GM20431 (cell line): ENCODE measurements at regions not wholly inside any gene's neighbourhood (a gene's known extent, or its start where the extent isn't known, plus 50 kb on each side); places are given as distances from the start of the nearest gene placed in this dataset.

Experiments
- in situ Hi-C: fragments of 300-500 bp; cut with MseI, MboI; formaldehyde crosslinking; loops from one replicate; pipeline ENCODE4 v1.15.0; 2020; ENCODE audit warnings: low sequenced_read_pairs; ENCODE audit not compliant: unreplicated experiment

DNA sequence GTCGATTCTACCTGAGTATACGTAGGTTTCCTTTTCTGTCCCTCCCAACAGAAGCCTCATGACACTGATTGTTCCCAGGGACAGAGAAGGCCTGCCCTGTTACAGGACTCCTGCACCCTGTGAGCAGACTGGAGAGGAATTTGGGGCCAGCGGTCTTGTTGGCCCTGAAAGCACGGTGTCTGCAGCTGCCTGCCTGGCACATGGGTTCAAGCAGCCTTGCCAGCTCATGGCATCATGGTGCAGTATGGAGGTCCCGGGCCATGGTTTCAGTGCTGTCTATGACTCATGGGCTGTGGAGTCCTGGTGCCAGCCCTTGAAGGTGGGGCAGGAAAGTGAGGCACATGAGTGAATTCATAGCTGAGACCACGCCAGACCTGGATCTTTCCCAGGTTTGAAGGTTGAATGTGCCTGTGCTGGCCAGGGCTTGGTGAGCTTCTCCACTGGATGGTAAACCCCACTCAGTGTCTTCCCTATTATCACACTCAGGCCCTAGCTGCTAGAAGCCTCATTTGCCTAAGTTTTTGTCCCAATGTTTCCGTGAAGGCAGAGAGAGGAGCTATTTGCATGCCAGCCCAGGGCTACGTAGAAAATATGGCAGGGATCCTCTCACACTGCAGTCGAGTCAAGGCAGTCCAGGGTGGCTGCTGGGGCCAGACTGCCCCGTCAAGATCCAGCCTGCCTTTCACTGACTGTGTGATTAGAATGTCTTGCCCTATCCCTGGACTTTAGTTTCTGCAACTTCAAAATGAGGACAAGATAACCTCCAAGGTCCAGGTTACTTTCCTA, 277.2 kb upstream of the CCL2 start:
- in situ Hi-C loops: no loop called here

DNA sequence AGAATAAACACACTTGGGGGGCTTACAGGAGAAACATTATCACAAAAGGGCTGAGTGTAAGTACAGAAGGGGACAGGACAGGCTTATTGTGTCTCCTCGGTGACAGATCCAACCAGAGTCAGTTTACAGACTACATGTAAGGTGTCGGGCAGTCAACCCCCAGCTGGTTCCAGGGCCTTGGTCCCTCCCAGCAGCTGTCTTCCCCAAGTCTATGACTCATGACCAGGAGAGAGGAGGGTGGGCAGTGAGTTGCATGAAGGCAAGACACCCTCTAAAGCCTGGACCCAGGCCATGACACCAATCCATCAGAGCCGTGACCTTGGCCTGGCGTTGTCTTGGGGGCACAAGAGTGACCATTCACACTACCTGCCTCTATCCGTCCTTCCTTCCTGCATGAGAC, 276.2 kb upstream of the CCL2 start:
- in situ Hi-C loops: no loop called here

DNA sequence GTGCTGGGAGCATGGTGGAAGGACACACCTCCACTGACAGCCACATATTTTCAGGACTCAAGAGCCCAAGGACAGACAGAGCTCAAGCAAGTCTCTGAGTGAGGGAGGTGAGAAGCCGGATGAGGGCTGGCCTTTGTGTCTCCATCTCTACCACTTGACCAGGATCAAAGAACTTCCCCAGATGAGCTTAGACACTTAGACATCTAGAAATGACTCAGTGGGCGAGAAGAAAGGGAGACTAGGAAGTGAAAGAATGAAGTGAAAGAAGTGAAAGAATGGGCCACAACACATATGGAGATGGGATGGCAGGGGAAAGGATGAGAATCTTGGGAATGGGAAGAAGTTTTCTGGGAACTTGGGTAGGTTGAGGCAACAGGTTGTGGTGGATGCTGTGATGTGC, 274.9 kb upstream of the CCL2 start:
- in situ Hi-C loops: no loop called here

DNA sequence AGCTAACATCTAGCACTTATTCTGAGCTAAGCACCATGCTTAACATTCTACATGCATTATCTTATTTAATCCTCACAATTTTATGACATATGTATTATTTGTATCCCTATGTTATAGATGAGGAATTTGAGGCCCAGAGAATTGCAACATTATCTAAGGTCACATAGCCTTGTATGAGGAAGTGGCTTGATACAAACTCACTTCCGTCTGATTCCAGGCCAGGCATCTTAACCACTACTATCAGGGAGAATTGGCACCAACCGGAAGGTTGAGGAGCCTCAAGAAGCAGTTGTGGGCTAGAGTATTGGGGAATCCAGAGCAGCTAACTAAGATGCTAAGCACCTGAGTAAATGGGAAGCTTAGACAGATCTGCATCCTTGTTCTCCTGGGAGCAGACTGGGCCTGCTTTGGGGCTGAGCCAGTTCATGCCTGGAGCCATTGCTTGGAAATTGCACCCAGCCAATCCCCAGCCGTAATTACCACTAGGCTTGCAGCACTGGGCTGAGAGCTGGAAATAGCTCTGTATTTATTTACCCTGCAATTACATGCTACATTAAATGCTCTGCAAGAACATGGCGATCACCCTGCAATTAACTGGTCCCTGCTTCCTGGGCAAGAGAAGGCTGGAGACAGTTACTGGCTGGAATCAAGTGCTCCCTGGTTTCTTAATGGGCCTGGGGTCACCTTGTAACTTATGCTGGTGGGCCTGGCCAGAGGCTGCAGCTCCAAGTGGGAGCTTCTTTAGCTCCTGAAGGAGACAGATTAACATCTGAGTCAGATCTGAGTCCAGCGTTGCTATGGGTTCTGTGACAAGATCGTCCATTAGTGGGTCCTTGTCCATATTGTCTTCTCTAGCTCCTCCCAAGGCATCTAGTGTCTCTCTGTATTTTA, 273.1 kb upstream of the CCL2 start:
- in situ Hi-C loops: no loop called here

DNA sequence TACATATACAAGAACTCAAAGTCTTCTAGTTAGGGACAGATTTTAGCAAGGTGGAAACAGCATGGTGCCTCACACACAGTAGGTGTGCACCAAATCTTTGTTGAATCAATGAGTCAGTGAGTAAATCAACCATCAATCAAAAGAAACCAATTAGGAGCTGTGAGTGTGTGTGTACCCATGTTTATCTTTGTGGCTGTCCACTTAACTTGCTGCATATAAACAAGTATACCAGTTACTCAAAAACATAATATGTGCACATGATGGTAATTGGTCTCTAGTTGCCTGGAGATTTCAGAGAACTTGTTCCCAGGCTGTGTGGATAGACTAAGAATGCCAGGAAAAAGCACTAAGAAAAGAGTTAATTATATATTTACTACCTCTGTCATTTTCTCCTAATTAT, 272.2 kb upstream of the CCL2 start:
- in situ Hi-C loops: no loop called here

DNA sequence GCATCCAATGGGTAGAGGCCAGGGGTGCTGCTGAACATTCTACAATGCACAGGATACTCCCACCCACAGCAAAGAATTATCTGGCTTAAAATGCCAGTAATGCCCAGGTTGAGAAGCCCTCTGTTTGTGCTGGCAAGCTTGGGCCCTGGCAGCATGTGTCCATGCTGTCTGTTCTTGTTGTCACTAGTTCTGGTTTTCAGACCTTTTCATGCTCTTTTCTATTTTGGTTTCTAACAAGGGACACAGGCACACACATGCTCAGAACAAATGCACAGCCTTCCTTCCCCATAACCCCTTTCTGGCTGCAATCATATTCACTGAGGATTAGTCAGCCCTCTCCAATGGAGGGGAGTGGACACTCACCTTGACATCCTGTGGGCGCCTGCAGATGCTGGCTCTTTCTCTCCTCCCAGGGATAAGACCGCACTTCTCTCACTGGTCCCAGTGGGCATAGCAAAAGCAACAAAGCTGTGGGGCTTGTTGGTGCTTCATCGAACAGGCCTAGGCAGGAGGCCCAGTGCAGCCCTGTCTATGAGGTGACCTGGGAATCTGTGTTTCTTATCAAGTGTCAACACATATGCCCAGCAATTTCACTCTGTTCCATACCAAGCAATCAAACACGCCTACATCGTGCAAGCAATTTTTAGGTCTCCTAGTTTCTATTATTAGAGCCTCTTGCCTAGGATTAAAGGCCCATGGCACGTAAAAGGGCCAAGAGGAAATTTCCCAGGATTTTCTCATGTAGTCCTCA, 271.1 kb upstream of the CCL2 start:
- in situ Hi-C loops: no loop called here

DNA sequence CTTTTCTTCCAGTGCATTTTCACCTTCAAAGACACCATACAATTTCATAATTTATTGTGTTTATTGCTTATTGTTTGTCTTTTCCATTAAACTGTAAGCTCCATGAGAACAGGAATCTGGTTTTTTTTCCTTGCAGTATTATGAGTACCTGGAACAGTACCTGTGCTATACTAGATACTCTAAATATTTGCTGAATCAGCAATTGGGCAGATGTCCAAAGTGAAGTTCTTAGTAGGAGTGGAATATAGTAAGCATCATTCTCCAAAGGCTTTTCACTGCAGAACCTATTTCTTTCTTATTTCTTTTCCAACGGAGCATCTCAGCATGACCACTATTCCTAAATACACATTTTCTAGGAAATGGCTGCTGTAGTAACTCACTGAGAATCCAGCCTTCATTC, 269.0 kb upstream of the CCL2 start:
- in situ Hi-C loops: no loop called here

DNA sequence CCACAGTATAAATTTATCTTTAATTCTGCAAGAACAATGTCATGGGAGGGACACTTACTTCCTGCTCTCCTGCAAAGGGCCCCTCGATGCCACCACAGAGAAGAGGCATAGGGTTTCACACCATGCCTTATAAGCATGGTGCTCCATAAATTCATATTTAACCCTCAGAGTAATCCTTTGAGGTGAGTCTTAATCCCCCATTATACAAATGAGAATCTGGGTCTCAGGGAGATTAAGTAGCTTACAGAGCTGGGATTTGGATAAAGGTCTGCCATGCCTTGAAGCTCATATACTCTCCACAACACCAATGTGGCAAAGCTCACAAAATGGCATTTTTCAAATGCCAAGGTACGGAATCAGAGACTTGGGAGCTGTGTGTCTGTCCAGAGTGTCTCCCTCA, 268.5 kb upstream of the CCL2 start:
- in situ Hi-C loops: no loop called here

DNA sequence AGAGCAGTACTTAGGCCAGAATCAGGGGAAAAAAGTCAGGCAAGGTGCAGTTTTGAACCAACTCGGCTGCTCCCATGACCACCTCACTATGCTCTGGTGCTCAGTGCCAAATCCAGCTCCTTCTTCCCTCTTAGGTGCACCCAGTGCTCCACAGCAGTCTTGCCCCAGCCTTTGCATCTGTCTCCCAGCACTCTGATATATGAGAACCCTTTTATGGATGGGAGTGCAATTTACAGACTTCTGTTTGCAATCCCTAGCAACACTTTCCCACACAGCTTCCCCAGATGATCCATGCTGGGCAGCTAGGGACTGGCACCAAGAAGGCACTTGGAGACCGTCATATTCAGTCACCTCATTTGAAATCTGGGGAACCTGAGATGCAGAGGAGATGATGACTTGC, 267.9 kb upstream of the CCL2 start:
- in situ Hi-C loops: no loop called here

DNA sequence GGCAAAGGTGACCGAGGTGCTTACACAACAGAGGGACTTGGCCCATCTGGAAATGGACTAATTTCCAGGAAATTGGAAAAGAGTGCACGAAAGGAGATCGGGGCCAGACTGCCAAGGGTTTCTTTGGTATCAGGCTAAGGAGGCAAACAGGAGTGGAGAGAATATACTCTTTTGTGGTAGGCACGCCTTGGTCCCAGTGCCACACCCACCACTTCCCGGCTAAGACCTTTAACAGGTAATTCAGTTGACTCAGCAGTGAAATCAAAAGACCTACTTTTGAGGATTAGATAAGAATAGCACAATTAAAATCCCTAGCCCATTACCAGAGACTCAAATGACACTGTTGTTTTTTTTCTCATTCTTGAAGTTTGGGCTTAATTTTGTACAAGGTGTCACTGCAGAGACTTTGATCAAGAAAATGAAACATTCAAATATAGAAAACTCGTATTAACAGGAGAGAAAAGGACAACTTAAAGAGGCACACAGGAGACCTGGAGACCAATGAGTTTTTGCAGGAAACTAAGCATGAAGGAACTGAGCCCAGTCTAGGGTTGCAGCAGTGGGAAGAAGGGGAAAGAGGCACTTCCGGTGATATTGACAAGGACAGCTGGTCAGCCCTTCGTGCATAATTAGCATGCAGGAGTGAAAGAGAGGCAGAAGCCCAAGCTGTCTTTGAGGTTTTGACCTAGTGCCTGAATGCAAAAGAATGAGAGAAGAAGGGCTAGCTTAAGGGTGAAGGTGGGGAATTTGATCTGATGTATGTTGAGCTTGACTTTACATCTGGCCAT, 265.5 kb upstream of the CCL2 start:
- in situ Hi-C loops: no loop called here

DNA sequence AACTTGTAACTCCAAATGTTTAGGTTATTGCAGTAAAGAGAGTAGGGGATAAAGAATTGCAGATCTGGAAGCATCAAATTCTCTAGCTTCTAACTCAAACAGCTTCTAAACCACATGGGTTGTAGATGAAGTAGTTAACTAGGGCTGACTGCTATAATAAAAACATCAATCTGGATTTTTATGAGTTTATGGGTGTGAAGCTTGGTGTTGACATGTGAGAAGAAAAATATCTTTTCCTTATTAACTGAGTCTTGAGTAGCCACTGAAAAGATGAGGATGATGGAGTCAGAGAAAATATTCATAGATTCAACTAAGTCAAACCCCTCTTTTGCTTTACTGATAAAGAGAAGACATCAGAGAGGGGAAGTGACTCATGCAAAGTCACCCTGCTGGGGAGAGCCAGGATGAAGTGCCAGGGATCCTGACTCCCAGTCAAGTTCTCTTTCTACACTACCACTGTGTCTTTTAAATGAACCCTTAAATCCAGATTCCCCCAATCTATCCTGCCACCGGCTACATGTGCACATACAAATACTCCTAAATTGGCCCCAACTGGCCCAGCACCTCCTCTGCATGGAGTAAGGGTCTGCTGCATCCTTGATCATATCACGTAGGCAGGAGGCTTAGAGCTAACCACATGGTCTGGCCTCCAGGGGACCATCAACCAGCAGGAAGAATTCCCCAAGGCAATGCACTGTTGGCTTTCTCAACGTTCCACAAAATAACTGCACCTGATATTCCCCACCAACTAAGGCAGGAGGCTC, 264.0 kb upstream of the CCL2 start:
- in situ Hi-C loops: no loop called here

DNA sequence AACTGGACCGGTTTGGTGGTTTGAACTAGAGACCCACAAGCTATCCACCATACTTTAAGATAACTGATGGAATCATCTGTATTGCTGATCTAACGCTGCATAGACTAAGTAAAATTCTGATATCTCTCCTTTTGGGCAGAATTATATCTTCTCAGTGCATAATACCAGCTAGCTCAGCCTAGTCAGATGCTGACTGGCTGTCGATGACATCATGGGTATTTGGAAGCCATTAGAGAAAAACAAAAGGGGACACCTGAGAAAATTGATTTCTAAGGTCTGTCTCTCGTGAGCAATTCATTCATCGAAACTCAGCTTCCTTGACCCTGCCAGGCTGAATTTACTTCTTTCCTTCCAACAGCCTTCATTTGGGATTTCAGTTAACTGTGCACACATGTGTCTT, 263.0 kb upstream of the CCL2 start:
- in situ Hi-C loops: no loop called here

DNA sequence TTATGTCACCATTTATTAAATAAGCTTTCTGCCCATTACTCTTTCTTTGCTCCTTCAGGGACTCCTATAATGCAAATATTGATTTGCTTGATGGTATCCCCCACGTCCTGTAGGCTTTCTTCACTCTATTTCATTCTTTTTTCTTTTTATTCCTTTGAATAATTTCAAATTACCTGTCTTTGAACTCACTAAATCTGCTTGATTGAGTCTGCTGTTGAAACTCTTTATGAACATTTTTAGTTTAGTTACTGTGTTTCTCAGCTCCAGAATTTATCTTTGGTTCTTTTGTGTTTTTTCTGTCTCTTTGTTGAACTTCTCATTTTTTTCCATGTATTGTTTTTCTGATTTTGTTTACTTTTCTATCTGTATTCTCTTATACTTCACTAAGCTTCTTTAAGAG, 254.4 kb upstream of the CCL2 start:
- in situ Hi-C loops: no loop called here

DNA sequence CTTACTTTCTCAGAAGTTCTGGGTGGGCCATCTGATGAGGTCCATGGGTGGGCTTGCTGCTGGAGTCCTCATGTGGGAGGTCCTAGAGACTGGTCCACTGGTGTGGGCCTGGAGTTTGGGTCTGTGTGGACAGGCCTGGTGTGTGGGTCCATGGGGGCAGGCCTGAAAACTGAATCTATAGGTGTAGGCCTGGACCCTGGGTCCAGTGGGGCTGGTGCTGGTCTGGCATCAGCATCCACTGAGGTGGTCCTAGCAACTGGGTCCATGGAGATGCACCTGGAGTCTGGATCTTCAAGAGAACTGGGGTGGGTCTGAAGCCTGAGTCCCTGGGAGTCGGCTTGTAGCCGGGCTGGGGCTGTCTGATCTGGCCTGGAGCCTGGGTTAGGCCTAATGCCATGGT, 253.8 kb upstream of the CCL2 start:
- in situ Hi-C loops: no loop called here

DNA sequence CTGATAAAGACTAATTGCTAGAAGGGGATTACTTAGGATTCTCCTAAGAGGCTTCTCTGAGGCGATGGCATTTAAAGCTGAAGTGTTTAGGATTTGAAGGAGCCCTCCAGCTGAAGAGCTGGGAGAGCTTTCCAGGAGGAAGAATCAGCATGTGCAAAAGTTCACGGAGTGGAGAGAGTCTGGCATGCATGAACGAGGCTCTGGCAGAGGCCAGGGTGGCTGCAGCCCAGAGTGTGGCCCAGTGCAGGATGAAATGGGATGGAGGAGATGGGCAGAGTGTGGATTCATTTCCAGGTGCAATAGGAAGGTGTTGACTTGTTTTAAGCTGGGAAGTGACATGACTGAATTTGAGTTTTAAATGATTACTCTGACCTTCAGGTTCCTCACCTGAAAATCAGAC, 249.0 kb upstream of the CCL2 start:
- in situ Hi-C loops: no loop called here

DNA sequence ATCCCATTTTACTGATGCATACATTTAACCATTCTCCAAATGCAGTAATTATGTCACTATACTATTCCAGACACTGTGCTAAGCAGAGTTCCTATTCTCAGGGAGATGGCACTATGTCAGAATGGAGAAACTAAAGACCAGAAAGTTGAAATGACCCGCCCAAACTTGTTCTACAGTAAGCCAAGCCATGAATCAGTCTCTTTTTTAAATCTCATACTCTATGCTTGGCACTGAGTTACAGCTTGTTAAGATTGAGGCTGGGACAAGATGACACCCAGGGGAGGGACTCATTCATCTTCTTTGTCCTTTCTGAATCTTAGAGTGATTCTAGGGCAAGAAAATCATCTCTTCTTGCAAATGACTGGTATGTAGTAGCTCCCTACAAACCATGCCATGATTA, 247.0 kb upstream of the CCL2 start:
- in situ Hi-C loops: no loop called here

DNA sequence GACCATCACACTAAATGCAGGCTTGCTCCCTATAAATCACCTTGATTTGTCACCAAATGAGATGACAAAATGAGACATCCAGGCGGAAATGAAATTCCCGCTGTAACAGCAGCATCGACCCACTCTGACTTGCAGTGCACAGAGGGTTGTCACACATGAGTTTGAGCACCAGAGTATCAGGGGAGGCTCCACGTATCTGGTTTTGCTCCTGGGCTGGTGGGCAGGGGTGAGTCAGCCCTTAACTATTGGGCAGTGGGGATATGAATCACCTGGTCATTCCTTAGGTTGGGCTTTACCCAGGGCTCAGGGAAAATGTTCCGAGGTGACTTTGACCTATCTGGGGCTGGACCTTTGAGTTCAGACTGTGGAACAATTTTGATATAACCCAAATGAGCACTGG, 245.2 kb upstream of the CCL2 start:
- in situ Hi-C loops: no loop called here

DNA sequence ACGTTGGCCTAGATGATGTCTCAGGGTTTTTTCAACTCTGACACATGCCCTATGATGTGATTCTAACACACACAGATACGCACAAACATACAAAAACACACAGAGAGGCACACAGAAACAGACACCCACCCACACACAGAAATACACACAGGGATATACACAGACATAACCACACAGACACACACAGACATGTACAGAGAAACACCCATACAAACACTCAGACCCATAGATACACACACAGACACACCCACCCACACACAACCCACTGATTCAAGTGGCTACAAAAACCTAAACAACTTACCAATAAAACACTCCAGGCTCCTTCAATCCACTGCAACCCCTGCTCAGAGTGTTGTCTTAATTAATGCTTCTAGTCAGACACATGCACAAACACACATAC, 244.6 kb upstream of the CCL2 start:
- in situ Hi-C loops: no loop called here

DNA sequence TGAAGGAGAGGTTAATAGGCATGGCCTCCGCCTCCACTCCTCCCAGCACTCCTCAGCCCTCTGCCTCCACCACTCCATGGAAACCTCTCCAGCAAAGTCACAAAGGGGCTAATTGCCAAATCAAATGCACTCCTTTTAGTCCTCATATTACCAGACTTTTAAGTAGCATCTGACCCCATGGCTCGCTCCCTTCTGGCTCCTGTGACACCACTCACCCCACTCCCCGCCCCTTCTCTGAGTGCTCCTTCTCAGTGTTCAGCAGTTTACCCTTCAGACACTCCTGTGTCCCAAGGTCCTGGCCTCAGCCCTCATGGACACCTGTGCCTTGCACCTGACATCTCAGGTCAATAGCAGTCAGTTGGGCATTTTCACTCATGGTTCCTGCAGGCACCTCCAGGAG, 243.5 kb upstream of the CCL2 start:
- in situ Hi-C loops: no loop called here
